ENCODE measurements at regions not wholly inside any gene's neighbourhood (a gene's known extent, or its start where the extent isn't known, plus 50 kb on each side); places are given as distances from the start of the nearest gene placed in this dataset.

GRCh38 chr12:93959657-93960056 is 188.7 kb upstream of the PLXNC1 start:
- TF ChIP-seq CTCF (IDR thresholded peaks at IDR 0.05) (no peak), POLR2A (IDR thresholded peaks at IDR 0.05) (no peak)

Data from uterus (tissue), 2 donors.